ENCODE measurements at regions not wholly inside any gene's neighbourhood (a gene's known extent, or its start where the extent isn't known, plus 50 kb on each side); places are given as distances from the start of the nearest gene placed in this dataset.

GRCh38 chr3:1477669-1478068 is 384.8 kb downstream of the CNTN6 start:
- no peak for DNase-seq (ENCODE audit: low read depth)
- no peak overlapping the region for H3K4me3 ChIP-seq (ENCODE audit: low read depth, low read length)
- TF ChIP-seq CTCF (IDR thresholded peaks at IDR 0.05; ENCODE audit: insufficient read depth, low read length) = no peak

- DNase-seq (ENCODE audit: low read depth) = no peak
- no peak for TF ChIP-seq CTCF (IDR thresholded peaks at IDR 0.05; ENCODE audit: insufficient read depth, low read length)
These were observed 402.6 kb downstream of the CNTN6 start for GRCh38 chr3:1495466-1495865.

GRCh38 chr3:1499694-1500093 is 406.9 kb downstream of the CNTN6 start:
- TF ChIP-seq CTCF (IDR thresholded peaks at IDR 0.05; ENCODE audit: insufficient read depth, low read length) = no peak

More at GRCh38 chr3:1495466-1495865, 402.6 kb downstream of the CNTN6 start:
- no peak overlapping the region for H3K4me3 ChIP-seq (ENCODE audit: low read depth, low read length)

GRCh38 chr3:1501406-1502115 is 408.7 kb downstream of the CNTN6 start:
- no peak for TF ChIP-seq CTCF (IDR thresholded peaks at IDR 0.05; ENCODE audit: insufficient read depth, low read length)
- no peak overlapping the region for H3K4me3 ChIP-seq (ENCODE audit: low read depth, low read length)
- DNase-seq (ENCODE audit: low read depth) = no peak

More at GRCh38 chr3:1499694-1500093, 406.9 kb downstream of the CNTN6 start:
- DNase-seq (ENCODE audit: low read depth) = no peak
- H3K4me3 ChIP-seq (ENCODE audit: low read depth, low read length) = no peak overlapping the region

GRCh38 chr3:1506090-1506489 is 413.3 kb downstream of the CNTN6 start:
- TF ChIP-seq CTCF (IDR thresholded peaks at IDR 0.05; ENCODE audit: insufficient read depth, low read length) = no peak
- no peak for DNase-seq (ENCODE audit: low read depth)
- H3K4me3 ChIP-seq (ENCODE audit: low read depth, low read length) = no peak overlapping the region

GRCh38 chr3:1513662-1514061 is 420.8 kb downstream of the CNTN6 start:
- TF ChIP-seq CTCF (IDR thresholded peaks at IDR 0.05; ENCODE audit: insufficient read depth, low read length) = no peak
- H3K4me3 ChIP-seq (ENCODE audit: low read depth, low read length) = no peak overlapping the region

GRCh38 chr3:1515882-1516281 is 423.1 kb downstream of the CNTN6 start:
- TF ChIP-seq CTCF (IDR thresholded peaks at IDR 0.05; ENCODE audit: insufficient read depth, low read length) = no peak
- DNase-seq (ENCODE audit: low read depth) = no peak
- no peak overlapping the region for H3K4me3 ChIP-seq (ENCODE audit: low read depth, low read length)

More at GRCh38 chr3:1513662-1514061, 420.8 kb downstream of the CNTN6 start:
- DNase-seq (ENCODE audit: low read depth) = no peak
